H1 (cell line): ENCODE measurements at regions not wholly inside any gene's neighbourhood (a gene's known extent, or its start where the extent isn't known, plus 50 kb on each side); places are given as distances from the start of the nearest gene placed in this dataset.

ENCODE experiments used
- KDM1A ChIP-seq: fragments of 200-600, 300-600 bp; sonication (generic); IDR thresholded peaks from 2 replicates; pipeline ENCODE4 v1.7.1; 2016; ENCODE audit warnings: mild to moderate bottlenecking, low read length, borderline replicate concordance
- TF ChIP-seq, protein P1 (sequence below), 3 experiments: IDR thresholded peaks; 1 replicate in 2 of 3; 2 replicates in 1 of 3; pipeline versions ENCODE4 v1.5.1 to v1.6.1; 2011; ENCODE audit warnings: low read length in 3 of 3, mild to moderate bottlenecking in 3 of 3, inconsistent platforms in 2 of 3, low read depth in 1 of 3, moderate library complexity in 1 of 3; ENCODE audit not compliant: insufficient read depth in 1 of 3; ENCODE audit errors: control extremely low read depth in 1 of 3
- TF ChIP-seq, protein P2 (sequence below): IDR thresholded peaks from 2 replicates; pipeline ENCODE4 v1.6.1; 2011; ENCODE audit warnings: low read length, improper control_type of control experiment

DNA sequence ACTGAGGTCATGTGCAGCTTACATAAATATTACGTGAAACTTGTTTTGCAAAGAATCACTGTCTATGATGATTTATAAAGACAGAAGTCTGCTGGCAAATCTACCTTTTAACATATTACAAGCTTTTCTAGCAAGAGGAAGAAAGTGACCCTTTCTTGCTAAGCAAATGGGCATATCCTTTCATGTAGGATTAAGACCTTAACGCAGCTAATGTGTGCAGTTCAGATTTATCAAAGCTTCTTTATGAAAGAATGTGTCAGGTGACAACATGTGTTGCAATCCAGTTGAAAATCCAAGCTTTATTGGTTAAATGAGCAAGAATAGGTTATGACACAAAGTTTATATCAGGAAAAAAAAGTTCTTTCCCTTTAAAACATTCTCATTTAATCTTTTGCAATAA is 115.6 kb upstream of the NBEA start (continued):
- TF ChIP-seq, protein P1, sequence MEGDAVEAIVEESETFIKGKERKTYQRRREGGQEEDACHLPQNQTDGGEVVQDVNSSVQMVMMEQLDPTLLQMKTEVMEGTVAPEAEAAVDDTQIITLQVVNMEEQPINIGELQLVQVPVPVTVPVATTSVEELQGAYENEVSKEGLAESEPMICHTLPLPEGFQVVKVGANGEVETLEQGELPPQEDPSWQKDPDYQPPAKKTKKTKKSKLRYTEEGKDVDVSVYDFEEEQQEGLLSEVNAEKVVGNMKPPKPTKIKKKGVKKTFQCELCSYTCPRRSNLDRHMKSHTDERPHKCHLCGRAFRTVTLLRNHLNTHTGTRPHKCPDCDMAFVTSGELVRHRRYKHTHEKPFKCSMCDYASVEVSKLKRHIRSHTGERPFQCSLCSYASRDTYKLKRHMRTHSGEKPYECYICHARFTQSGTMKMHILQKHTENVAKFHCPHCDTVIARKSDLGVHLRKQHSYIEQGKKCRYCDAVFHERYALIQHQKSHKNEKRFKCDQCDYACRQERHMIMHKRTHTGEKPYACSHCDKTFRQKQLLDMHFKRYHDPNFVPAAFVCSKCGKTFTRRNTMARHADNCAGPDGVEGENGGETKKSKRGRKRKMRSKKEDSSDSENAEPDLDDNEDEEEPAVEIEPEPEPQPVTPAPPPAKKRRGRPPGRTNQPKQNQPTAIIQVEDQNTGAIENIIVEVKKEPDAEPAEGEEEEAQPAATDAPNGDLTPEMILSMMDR (IDR thresholded peaks at IDR 0.05; ENCODE audit: control extremely low read depth in 1 of 3, insufficient read depth in 1 of 3, low read depth in 1 of 3, low read length in 3 of 3) = no peak
- TF ChIP-seq KDM1A = no peak
- TF ChIP-seq, protein P2, sequence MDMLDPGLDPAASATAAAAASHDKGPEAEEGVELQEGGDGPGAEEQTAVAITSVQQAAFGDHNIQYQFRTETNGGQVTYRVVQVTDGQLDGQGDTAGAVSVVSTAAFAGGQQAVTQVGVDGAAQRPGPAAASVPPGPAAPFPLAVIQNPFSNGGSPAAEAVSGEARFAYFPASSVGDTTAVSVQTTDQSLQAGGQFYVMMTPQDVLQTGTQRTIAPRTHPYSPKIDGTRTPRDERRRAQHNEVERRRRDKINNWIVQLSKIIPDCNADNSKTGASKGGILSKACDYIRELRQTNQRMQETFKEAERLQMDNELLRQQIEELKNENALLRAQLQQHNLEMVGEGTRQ = no peak
